GM20000 (cell line): ENCODE measurements at regions not wholly inside any gene's neighbourhood (a gene's known extent, or its start where the extent isn't known, plus 50 kb on each side); places are given as distances from the start of the nearest gene placed in this dataset.

Experiments
- DNase-seq: peaks from one replicate; pipeline ENCODE4 v3.0.0; 2012; ENCODE audit warnings: low spot score
- TF ChIP-seq, protein P1 (sequence below): IDR thresholded peaks from 2 replicates; pipeline ENCODE4 v1.5.1; 2012; ENCODE audit warnings: mild to moderate bottlenecking, control low read depth; ENCODE audit errors: extremely low read depth, missing control alignments

DNA sequence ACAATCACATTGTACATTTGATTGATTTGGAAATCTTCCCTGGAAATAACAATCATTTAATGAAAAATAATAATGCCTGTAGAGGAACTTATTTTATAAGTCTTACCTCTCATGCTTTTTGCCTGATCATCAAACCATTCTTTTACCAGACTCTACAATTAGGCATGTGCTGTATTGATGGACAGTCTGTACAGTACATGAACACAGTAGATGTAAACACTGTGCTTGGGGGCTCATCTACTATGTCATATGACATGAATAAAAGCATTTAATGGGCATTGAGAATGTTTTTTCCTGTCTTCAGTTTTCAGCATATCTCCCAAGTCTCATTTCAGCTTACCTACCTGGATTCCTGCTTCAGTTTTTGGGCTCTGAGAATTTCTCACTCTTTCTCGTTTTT is 1070.9 kb downstream of the STIM2 start:
- DNase-seq: no peak
- TF ChIP-seq, protein P1, sequence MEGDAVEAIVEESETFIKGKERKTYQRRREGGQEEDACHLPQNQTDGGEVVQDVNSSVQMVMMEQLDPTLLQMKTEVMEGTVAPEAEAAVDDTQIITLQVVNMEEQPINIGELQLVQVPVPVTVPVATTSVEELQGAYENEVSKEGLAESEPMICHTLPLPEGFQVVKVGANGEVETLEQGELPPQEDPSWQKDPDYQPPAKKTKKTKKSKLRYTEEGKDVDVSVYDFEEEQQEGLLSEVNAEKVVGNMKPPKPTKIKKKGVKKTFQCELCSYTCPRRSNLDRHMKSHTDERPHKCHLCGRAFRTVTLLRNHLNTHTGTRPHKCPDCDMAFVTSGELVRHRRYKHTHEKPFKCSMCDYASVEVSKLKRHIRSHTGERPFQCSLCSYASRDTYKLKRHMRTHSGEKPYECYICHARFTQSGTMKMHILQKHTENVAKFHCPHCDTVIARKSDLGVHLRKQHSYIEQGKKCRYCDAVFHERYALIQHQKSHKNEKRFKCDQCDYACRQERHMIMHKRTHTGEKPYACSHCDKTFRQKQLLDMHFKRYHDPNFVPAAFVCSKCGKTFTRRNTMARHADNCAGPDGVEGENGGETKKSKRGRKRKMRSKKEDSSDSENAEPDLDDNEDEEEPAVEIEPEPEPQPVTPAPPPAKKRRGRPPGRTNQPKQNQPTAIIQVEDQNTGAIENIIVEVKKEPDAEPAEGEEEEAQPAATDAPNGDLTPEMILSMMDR: no peak

DNA sequence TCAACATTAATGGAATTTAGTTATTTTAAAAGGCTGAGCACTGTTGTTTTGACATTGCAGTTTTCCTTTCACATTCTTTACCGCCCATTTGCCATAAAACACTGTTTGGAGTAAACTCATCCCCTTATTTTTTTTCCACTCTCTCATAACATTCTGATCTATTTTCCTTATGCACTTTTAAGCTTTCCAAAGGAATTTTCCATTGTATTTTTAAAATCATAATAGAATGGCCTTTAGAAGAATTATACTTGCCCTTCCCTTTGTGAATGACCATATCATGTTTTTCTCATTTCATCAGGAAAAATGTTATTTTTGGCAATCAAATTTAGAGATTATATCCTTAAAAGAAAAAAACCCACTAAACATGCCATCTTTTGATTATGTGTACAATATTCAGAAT is 1074.2 kb downstream of the STIM2 start:
- DNase-seq: no peak
- TF ChIP-seq, protein P1: no peak

DNA sequence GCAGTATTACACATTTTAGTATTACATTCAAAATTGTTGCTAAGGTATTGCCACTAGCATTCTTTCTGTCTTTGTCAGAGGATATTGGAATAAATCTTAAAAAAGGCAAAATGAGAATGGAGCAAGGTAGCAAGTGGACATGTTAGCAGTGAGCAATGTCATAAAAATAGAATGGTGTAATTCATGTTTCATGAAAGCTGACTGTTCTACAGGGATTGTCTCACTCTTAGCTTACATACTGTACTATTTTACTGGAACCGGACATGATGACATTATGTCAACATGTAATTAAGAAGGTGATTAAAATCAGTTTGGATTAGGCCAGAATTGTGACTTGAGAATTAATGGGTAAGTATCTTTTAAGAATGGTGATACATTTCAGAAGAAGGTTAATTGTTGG is 1086.2 kb downstream of the STIM2 start:
- TF ChIP-seq, protein P1: no peak

DNA sequence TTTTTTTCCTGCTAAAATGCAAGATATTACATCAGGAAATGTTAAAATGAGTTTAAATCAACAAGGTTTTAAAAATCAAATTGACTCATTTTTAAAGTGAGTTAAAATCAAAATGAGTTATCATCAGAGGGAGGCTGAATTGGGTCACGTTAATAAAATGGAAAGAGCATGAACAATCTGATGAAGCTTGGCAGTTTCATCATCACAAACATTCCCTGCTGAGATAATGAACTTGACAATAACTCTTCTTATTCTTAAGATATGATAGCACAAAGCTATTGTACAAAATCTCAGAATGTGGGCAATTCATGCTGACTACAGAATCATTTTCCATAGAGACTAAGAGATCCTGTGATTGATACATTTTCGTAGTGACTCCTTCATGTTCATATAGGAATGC is 1086.7 kb downstream of the STIM2 start:
- TF ChIP-seq, protein P1: no peak
- no peak for DNase-seq

More for the DNA sequence above, 1086.2 kb downstream of the STIM2 start:
- no peak for DNase-seq

DNA sequence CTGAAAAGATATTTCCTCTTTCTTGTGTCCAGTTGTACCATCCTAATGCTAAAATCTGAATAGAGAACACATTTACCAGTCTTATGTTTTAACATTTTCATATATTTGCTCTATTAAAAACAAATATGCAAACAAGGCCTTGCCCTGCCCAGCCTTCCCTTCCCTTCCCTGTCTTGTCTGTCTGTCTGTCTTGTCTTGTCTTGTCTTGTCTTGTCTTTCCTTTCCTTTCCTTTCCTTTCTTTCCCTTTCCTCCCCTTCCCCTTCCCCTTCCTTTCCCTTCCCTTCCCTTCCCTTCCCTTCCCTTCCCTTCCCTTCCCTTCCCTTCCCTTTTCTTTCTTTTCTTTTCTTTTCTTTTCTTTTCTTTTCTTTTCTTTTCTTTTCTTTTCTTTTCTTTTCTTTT is 1103.5 kb downstream of the STIM2 start:
- TF ChIP-seq, protein P1: no peak
- no peak for DNase-seq

DNA sequence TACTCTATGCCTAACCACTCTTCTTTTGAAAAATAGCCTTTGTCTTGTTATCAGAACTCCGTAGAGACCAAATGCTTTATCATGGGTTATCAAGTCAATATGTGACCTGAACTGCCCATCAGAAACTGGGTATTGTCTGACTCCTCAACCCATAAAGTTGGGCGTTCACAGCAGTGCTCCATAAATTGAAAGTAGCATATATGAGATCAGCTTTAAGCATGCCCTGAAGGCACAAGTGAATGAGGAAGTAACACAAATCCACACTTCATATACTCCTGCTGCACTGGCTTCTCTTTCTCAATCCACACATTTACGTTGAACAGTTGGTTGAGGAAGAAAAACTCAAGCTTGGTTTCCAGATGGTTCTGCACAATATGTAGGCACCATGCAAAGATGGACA is 1106.0 kb downstream of the STIM2 start:
- TF ChIP-seq, protein P1: no peak
- DNase-seq: no peak

DNA sequence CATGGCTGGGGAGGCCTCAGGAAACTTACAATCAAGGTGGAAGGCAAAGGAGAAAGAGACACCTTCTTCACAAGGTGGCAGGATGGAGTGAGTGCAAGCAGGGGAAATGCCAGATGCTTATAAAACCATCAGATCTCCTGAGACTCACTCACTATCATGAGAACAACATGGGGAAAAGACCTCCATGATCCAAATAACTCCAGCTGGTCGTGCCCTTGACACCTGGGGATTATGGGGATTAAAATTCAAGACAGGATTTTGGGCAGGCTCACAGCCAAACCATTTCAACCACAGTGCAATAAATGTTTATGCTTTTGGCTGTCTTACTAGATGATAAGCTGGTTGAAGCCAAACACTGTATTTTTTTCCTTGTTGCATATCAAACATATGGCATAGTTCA is 1112.4 kb downstream of the STIM2 start:
- DNase-seq: no peak
- TF ChIP-seq, protein P1: no peak
